ENCODE measurements at regions not wholly inside any gene's neighbourhood (a gene's known extent, or its start where the extent isn't known, plus 50 kb on each side); places are given as distances from the start of the nearest gene placed in this dataset.

GRCh38 chr9:82590845-82591244, 472.1 kb downstream of the RASEF start:
- Histone ChIP-seq H3K4me1 (ENCODE audit: control insufficient read depth, insufficient read depth, low read length) (no peaks in the 10 kb centered on the region), H3K36me3 (ENCODE audit: control insufficient read depth in 2 of 2, insufficient read depth in 1 of 2, low read length in 2 of 2) (no peaks in the 10 kb centered on the region), H3K9me3 (ENCODE audit: control insufficient read depth, insufficient read depth, low read depth, low read length) (no peaks in the 10 kb centered on the region), H3K27ac (ENCODE audit: extremely low read depth, low read depth, low read length) (no peak overlapping the region), H3K4me3 (ENCODE audit: low read depth, low read length) (no peak overlapping the region)
- ChIA-PET POLR2A (no interaction called here), CTCF (no interaction called here)
- TF ChIP-seq, protein P1, sequence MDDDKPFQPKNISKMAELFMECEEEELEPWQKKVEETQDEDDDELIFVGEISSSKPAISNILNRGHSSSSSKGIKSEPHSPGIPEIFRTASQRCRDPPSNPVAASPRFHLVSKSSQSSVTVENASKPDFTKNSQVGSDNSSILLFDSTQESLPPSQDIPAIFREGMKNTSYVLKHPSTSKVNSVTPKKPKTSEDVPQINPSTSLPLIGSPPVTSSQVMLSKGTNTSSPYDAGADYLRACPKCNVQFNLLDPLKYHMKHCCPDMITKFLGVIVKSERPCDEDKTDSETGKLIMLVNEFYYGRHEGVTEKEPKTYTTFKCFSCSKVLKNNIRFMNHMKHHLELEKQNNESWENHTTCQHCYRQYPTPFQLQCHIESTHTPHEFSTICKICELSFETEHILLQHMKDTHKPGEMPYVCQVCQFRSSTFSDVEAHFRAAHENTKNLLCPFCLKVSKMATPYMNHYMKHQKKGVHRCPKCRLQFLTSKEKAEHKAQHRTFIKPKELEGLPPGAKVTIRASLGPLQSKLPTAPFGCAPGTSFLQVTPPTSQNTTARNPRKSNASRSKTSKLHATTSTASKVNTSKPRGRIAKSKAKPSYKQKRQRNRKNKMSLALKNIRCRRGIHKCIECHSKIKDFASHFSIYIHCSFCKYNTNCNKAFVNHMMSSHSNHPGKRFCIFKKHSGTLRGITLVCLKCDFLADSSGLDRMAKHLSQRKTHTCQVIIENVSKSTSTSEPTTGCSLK (tag by site-specific recombination; IDR thresholded peaks at IDR 0.05) = no peak
- TF ChIP-seq ZNF274 (IDR thresholded peaks at IDR 0.05; ENCODE audit: low read length) = no peak
- no peak for TF ChIP-seq ZNF274 (tag by site-specific recombination; IDR thresholded peaks at IDR 0.05; ENCODE audit: borderline replicate concordance)
- no peak for TF ChIP-seq ZNF280D (tag by site-specific recombination; IDR thresholded peaks at IDR 0.05)
- TF ChIP-seq, protein P2, sequence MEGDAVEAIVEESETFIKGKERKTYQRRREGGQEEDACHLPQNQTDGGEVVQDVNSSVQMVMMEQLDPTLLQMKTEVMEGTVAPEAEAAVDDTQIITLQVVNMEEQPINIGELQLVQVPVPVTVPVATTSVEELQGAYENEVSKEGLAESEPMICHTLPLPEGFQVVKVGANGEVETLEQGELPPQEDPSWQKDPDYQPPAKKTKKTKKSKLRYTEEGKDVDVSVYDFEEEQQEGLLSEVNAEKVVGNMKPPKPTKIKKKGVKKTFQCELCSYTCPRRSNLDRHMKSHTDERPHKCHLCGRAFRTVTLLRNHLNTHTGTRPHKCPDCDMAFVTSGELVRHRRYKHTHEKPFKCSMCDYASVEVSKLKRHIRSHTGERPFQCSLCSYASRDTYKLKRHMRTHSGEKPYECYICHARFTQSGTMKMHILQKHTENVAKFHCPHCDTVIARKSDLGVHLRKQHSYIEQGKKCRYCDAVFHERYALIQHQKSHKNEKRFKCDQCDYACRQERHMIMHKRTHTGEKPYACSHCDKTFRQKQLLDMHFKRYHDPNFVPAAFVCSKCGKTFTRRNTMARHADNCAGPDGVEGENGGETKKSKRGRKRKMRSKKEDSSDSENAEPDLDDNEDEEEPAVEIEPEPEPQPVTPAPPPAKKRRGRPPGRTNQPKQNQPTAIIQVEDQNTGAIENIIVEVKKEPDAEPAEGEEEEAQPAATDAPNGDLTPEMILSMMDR (tag by site-specific recombination; IDR thresholded peaks at IDR 0.05) = no peak
- TF ChIP-seq ATF2 (tag by site-specific recombination; IDR thresholded peaks at IDR 0.05; ENCODE audit: low read depth) = no peak

DNA sequence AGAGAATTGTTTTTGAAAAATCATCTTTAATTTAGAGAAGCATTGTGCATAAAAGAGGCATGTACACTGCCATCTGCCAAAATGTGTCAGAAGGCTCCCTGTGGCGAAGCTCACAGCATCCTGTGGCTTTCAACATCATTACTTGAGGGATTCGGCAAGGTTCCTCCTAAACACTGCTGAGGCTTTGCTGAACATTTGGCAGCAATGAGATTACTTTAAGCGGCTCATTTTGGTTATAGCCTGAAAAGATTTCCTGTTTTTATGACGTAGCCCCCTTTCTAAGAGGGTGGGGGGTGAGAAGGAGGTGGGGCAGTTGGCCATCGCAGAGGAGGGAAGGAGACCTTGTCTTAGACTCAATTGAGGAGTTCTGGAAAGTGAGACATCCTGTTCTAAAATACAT, 469.4 kb downstream of the RASEF start:
- ChIA-PET POLR2A (no interaction called here), CTCF (interaction anchor here (1.3 kb wide), 1 partner anchor 13 kb away, joined by 3 read pairs; no protein-coding TSS in a partner anchor)

More for the DNA sequence above, 469.4 kb downstream of the RASEF start:
- no peaks in the 10 kb centered on the region for H3K9me3 ChIP-seq (ENCODE audit: control insufficient read depth, insufficient read depth, low read depth, low read length)
- H3K4me1 ChIP-seq (ENCODE audit: control insufficient read depth, insufficient read depth, low read length) = peaks cover 7% of the 10 kb centered on the region; the same call in 1 of the 2 replicates
- H3K36me3 ChIP-seq (ENCODE audit: control insufficient read depth in 2 of 2, insufficient read depth in 1 of 2, low read length in 2 of 2) = no peaks in the 10 kb centered on the region
- no peak overlapping the region for H3K27ac ChIP-seq (ENCODE audit: extremely low read depth, low read depth, low read length)
- H3K4me3 ChIP-seq (ENCODE audit: low read depth, low read length) = no peak overlapping the region
- TF ChIP-seq ZXDB (tag by site-specific recombination; IDR thresholded peaks at IDR 0.05) (no peak), PATZ1 (tag by site-specific recombination; IDR thresholded peaks at IDR 0.05) (no peak), ZNF600 (tag by site-specific recombination; IDR thresholded peaks at IDR 0.05) (no peak), OVOL3 (tag by site-specific recombination; IDR thresholded peaks at IDR 0.05) (no peak), ZNF426 (tag by site-specific recombination; IDR thresholded peaks at IDR 0.05) (no peak), ZNF274 (IDR thresholded peaks at IDR 0.05; ENCODE audit: low read length) (no peak), ZNF274 (tag by site-specific recombination; IDR thresholded peaks at IDR 0.05; ENCODE audit: borderline replicate concordance) (no peak)
